Fibroblast of skin of back (primary cell): ENCODE measurements at regions not wholly inside any gene's neighbourhood (a gene's known extent, or its start where the extent isn't known, plus 50 kb on each side); places are given as distances from the start of the nearest gene placed in this dataset.
A peak's percentile ranks its signal among the peaks of the same experiment; 100 is the strongest.

Source experiments
- DNase-seq: peaks from one replicate; pipeline ENCODE4 v3.0.0-alpha.2; 2013

DNA sequence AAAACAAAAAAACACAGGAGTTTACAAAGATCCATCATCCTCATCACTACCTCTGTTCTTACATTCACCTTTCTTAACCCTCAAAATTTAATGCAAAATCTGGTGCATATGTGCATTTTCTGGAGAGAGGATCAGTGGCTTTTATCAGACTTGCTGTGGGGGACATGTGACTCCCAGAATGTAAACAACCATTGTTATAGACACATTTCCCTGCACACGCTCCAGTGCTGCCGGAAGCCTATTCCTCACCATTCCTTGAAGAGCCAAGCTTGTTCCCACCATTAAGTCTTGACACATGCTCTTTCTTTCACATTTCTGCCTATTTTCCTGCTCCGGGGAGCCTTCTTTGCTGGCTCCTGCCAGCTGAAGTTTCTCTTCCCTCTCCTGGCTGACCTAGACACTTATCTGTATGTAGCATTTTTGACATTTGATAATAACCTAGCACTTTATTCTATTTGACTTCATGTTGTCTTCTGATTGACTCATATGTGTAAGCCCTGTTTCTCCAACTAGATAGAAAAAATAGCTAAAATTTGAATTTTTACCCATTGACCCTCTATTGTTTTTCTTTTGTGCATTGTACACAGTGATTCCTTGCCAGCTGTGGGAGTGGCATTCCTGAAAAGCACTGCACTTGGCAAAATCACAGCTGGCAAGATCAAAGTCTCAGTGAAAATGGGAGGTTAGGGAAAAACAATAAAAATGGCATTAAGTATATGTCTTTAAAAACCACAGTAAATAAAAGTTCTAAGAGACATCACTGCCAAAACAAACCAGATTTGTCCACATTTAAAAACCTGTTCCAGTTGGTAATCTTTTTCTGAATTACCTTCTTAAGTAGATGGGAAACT is 76.8 kb upstream of the CIBAR2 start:
- DNase-seq: no peak

DNA sequence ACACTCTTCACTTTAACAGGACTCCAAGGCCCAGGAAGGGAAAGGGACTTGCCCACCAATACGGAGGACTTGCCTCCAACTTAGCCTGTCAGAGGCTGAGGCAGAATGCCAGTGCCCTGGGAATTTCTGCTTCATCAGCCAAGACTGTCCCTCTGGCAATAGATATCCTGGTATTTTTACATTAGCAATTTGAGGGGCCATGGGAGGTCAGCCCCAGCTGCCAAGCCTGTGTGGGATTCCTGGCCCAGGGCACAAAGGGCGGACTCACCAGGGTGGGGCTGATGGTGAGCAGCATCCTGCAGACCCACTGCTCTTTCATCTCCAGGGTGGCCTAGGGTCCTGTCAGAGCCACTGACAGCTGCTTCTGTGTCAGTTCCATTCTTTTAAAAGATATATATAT is 78.3 kb upstream of the CIBAR2 start:
- DNase-seq: no peak

- no peak for DNase-seq
These were observed 79.2 kb upstream of the CIBAR2 start for GRCh38 chr16:85191341-85191965.

DNA sequence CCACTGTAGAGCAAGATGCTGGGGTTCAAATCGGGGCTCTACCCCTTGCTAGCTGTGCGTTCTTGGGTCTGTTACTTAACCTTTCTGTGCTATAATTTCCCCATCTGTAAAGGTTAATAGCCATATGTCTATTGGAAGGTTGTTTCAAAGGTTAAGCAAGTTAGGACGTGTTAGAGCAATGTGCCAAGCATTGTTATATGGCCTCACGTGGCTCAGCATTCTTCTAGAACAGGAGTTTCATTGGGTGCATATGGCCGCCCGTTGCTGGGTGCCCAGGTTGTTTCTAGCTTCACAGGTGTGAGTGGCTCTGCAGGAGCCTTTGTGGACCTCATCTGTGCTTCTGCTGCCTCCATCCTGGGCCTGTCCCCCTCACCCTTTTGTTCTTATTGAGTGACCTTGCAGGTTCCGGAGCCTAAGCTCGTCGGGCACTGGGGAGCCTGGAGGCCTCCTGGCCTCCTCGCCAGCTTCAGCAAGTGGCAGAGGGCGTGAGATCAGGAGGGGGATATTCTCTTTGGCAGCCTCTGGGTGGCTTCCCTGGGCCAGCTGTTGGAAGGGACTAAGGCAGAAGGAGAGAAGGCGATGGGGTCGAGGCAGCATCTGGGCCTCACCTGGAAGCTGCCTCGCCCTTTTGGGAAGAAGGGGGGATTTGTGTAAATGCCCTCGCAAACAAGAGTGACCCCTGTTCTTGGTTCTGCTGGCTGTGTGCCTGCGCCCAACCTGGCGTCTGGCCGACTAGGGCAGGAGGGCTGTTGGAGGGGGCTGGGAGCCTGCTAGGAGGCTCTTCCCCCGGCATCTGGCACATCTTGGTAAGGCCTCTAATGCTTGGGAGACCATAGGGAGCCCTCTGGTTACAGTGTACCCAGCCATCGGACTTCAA is 80.2 kb upstream of the CIBAR2 start:
- DNase-seq: no peak

DNA sequence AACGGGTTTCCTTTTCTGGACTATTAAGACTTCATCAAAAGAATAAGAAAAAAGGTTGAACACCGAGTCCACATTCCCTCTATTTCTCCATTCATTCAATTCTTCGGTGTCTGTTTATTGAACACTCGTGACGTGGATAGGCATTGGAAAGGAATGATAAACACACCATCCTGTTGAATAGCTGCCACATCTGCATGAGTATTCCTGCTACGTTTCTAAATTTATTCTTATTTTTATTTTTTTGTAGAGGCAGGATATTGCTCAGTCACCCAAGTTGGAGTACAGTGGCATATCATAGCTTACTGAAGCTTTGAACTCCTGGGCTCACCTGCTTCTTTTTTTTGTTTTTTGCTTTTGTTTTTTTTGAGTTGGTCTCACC is 80.8 kb upstream of the CIBAR2 start:
- DNase-seq: no peak

DNA sequence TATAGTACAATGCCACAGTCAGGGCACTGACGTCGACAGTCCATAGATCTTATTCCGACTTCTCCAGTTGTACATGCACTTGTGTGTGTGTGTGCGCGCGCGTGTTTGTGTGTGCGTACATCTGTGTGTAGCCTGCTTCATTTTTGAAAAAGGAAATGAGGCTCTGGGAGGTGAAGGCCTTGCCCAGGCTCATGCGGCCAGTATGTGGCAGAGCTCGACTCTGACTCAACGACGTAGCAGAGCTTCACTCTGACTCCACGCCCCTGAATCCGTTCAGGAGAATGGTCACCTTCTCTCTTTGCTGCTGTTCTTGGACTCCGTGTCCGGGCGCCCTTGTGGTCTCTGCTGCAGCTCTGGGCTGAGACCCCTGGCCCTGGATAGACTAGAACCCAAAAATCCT is 81.6 kb upstream of the CIBAR2 start:
- DNase-seq: no peak

DNA sequence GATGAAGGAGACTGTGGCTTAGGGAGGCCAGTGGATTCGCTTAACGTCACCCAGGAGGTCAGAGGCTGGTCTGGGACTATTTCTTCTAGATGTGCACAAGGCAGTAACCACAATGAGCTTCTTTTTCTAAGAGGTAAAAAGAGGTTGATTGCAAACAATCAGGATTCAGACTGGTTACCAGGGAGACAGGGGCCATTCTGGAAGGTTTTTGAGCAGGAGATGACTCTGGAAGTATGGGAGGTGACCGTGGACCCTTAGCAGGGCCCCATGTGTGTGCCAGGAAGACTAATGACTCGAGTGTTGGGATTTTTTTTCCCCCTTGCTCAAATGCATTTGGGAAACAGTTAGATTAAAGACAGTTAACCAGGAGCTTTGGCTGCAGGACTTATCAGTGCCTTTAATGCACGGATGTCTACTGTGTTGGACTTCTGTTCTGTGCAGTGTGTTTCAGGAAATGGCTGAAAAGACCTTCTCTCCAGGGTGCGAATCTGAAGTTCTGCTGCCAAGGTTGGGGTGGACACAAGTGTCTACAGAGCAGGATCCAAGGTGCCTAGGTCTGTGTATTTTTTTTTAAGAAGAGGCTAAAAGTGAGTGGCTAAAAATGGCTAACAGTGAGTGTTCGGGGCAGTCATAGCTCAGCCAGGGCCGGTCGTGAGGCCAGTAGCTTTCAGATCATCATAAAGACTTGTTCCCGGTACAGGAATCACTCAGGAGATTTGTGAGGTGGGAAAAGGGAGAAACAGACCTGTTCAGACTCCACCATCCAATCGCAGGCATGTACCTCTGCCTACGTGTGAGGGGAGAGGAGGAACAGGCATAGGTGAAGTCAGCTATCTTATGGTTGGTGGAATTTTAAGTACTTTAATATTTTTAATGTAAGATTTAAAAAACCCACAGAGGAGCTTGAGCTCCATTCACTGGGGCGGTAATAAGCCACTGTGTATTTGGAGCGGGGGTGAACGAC is 82.3 kb upstream of the CIBAR2 start:
- DNase-seq: no peak

DNA sequence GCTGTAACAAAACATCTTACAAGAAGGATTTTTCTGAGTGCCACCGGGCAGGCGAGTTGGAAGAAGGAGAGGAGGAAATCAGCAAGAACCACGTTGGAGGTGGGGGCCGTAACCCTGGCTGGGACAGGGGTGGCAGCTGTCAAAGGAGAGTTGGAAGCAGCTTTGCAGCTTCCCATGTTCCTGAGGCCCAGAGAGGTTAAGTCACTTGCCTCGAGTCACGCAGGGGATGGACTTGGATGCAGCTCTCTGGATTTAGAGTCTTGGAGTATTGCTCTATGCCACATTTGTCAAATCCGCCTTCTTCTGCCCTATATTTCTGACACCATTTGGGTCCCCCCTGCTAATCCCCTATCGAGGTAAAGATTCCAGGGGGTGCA is 83.0 kb upstream of the CIBAR2 start:
- no peak for DNase-seq

- no peak for DNase-seq
These were observed 83.9 kb upstream of the CIBAR2 start for GRCh38 chr16:85195900-85196772.

DNA sequence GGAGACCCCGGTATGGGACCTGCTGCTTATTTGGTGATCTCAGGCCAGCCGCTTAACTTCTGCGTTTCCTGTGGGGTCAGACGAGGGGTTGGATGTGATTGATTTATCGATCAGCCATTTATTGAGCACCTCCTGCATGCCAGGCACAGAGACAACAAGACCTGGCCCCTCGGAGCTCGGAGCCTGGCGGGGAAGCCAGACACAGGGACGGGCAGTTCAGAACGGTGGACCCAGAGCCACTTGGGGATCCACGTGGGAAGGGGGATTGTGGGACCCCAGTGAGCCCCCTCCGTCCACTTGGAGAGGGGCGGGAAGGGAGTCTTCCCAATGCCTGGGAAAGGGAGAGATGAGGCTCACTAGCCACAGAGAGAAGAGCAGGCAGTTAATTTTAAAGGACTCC is 84.7 kb upstream of the CIBAR2 start:
- no peak for DNase-seq

GRCh38 chr16:85197611-85198566 is 85.6 kb upstream of the CIBAR2 start:
- no peak for DNase-seq

DNA sequence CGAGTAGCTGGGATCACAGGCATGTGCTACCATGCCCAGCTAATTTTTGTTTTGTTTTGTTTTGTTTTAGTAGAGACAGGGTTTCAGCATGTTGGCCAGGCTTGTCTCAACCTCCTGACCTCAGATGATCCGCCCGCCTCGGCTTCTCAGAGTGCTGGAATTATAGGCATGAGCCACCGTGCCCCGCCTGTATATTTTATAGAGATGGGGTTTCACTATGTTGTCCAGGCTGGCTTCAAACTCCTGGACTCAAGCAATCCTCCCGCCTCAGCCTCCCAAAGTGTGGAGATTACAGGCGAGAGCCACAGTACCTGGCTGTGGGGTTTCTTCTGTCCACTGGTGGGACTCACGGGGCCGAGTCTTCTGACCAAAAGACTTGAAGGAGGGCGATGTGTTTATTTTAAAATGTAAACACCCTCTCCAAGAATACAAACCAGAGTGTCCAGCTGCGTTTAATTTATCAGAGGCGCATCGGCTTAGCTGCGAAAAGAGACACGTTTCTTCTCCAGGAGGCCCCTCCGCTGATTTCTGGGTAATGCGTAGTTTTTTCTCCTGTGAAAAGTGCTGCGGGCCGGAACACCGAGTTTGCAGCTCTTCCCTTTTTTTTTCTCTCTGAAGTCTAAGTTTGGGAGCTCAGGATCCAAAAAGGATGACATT is 86.9 kb upstream of the CIBAR2 start:
- peak; percentile 54 for DNase-seq

DNA sequence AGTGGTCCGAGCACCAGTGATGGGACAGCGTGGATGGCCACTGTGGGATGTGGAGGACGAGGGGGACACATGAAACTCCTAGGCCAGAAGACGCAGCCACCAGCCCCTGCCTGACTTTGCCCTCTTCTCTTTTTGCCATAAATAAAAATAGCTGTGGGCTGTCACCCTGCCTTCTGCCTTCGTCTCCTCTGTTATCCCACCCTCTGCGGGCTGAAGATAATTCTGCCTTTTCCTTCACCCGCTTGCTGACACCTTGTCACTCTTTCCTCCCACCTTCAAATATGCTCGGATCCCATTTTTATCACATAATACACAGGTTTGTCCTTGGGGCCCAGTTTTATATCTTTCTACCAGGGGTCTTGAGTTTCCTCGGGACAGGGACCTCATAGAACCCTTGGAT is 87.6 kb upstream of the CIBAR2 start:
- no peak for DNase-seq

DNA sequence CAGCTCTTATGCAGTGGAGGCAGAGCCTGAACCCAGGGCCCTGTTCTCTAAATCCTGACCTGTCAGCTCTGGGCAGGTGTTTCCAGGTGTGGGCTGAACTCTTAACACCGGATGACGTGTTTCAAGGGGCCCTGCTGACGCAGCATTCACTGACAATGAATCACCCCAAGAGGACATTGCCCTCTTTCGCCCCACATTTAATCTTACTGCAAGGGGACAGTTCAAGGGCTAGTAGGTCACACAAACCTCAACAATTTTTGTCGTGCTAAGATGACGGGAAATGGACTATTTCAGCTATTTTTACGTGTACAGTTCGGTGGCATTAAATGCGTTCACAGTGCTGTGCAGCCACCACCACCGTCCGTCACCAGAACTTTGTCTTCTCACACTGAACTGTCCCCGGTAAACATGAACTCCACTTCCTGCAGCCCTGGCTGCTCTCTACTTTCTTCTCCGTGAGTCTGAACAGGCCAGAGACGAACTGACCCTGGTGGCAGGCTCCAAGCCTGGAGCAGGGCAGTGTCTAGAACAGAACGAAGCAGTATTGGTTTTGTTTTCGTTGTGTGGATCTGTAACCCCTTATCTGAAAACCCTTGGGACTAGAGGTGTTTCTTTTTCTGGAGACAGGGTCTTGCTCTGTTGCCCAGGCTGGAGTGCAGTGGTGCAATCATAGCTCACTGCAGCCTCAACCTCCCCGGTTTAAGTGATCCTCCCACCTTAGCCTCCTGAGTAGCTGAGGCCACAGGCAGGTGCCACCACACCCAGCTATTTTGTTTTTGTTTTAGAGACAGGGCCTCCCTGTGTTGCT is 88.4 kb upstream of the CIBAR2 start:
- no peak for DNase-seq

- DNase-seq: no peak
These were observed 89.3 kb upstream of the CIBAR2 start for GRCh38 chr16:85201574-85201973.

- DNase-seq: peak; percentile 45
These were observed 89.9 kb upstream of the CIBAR2 start for GRCh38 chr16:85202051-85202601.

DNA sequence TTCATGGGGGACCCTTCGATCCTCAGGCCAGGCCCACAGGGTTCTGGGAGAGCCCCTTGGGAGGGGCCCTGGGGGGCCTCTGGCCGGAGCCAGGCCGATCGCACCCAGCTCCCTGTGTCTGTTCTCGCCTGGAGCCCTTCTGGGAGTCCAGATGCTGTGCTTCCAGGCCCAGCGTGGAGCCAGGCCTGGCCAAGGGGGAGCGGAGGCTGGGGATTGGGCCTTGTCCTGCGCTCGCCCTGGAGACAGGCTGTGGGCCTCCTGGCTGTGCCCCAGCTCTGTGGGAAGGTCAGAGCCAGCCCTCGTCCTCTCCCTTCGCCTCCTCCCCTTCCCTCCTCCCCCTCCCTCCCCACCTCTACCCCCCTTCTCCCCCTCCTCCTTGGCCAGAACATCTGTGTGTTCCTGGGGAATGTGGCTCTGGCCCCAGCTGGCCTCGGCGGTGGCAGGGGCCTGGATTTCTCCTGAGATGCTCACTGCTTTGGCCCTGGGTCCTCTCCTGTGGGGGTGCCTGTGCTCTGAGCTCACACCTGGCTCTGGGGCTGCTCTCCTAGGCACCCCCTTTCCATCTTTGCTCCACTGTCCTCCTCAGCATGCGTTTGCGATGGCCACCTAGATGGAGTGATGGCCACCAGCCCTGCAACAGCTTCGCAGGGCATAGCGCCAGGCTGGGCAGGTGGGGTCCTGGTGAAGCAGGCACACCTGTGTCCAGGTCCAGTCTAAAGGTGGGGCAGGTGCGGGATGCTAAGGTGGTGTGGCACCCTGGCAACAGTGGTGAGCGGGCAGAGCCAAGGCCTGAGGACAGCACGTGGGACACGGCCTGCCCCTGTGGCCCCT is 90.6 kb upstream of the CIBAR2 start:
- DNase-seq: peak; percentile 86
